ENCODE measurements at regions not wholly inside any gene's neighbourhood (a gene's known extent, or its start where the extent isn't known, plus 50 kb on each side); places are given as distances from the start of the nearest gene placed in this dataset.
"Not testable (repeated sequence)": the region's sequence is repeated elsewhere in the genome, so short reads cannot be mapped to it uniquely, and the experiment has no call there.

GRCh38 chr1:239091537-239091936 is 294.8 kb upstream of the CHRM3 start:
- DNase-seq: no peak
- Histone ChIP-seq H3K27ac (no peak overlapping the region), H3K4me3 (no peak overlapping the region), H3K9me3 (peaks cover 0 to 3% (median 0%) of the 10 kb centered on the region in 11 donors), H3K27me3 (no peaks in the 10 kb centered on the region), H3K36me3 (no peaks in the 10 kb centered on the region), H3K4me1 (no peaks in the 10 kb centered on the region)
- TF ChIP-seq CTCF (IDR thresholded peaks at IDR 0.05): no peak
- 68 to 76% methylated on average over 3 of the region's 3 CpGs for WGBS, 2 donors
- intact Hi-C loops (cut with DNase I): no loop called here
- no peak for ATAC-seq

GRCh38 chr1:239084459-239085080 is 301.8 kb upstream of the CHRM3 start:
- no peaks in the 10 kb centered on the region for H3K27me3 ChIP-seq
- ATAC-seq (no peak), DNase-seq (no peak)
- no peaks in the 10 kb centered on the region for H3K4me1 ChIP-seq
- 78 to 96% methylated on average over 2 of the region's 2 CpGs for WGBS, 2 donors
- H3K36me3 ChIP-seq: no peaks in the 10 kb centered on the region
- H3K4me3 ChIP-seq: no peak overlapping the region
- intact Hi-C loops (cut with DNase I): no loop called here
- H3K9me3 ChIP-seq: peaks cover 0 to 31% (median 4%) of the 10 kb centered on the region in 11 donors
- H3K27ac ChIP-seq: no peak overlapping the region
- TF ChIP-seq CTCF (IDR thresholded peaks at IDR 0.05): no peak

- H3K9me3 ChIP-seq: peaks cover 0 to 50% (median 4%) of the 10 kb centered on the region in 11 donors
- H3K4me3 ChIP-seq; H3K36me3 ChIP-seq; H3K27ac ChIP-seq; H3K4me1 ChIP-seq; intact Hi-C loops (cut with DNase I); DNase-seq; H3K27me3 ChIP-seq; ATAC-seq: not testable (repeated sequence)
- 78 to 80% methylated on average over 3 of the region's 3 CpGs for whole genome bisulfite sequencing, 2 donors
Observed at GRCh38 chr1:239081947-239082346, 304.4 kb upstream of the CHRM3 start.

- TF ChIP-seq CTCF (IDR thresholded peaks at IDR 0.05): no peak
- H3K4me3 ChIP-seq: no peak overlapping the region
Observed at GRCh38 chr1:239067480-239067879, 318.9 kb upstream of the CHRM3 start.

GRCh38 chr1:239067058-239067457 is 319.3 kb upstream of the CHRM3 start:
- DNase-seq: no peak
- no peak overlapping the region for H3K27ac ChIP-seq
- no peaks in the 10 kb centered on the region for H3K36me3 ChIP-seq
- H3K27me3 ChIP-seq: no peaks in the 10 kb centered on the region
- 48 to 69% methylated on average over 1 of the region's 1 CpG for WGBS, 2 donors
- no peak for ATAC-seq
- intact Hi-C loops (cut with DNase I): no loop called here
- no peak overlapping the region for H3K4me3 ChIP-seq
- TF ChIP-seq CTCF (IDR thresholded peaks at IDR 0.05): no peak
- H3K9me3 ChIP-seq: peaks cover 0 to 4% (median 0%) of the 10 kb centered on the region in 11 donors
- no peaks in the 10 kb centered on the region for H3K4me1 ChIP-seq

More at GRCh38 chr1:239067480-239067879, 318.9 kb upstream of the CHRM3 start:
- Histone ChIP-seq H3K9me3 (peaks cover 0 to 8% (median 0%) of the 10 kb centered on the region in 11 donors), H3K4me1 (no peaks in the 10 kb centered on the region), H3K27me3 (no peaks in the 10 kb centered on the region), H3K36me3 (no peaks in the 10 kb centered on the region), H3K27ac (no peak overlapping the region)
- intact Hi-C loops (cut with DNase I): no loop called here
- ATAC-seq: no peak
- no peak for DNase-seq

Data from heart right ventricle (tissue), 16 donors.